Lung (tissue), 11 donors: ENCODE measurements at regions not wholly inside any gene's neighbourhood (a gene's known extent, or its start where the extent isn't known, plus 50 kb on each side); places are given as distances from the start of the nearest gene placed in this dataset.

ENCODE experiments used
- ATAC-seq: fragments of 200-7000 bp; cut with Tn5 transposase; one replicate; pipeline ENCODE4 v1.9.1; 2020; ENCODE audit warnings: moderate number of reproducible peaks; ENCODE audit not compliant: insufficient read depth, low FRiP score
- DNase-seq, 3 donors: peaks; one replicate each; pipeline ENCODE4 v3.0.0-alpha.2; 2013 to 2017
- H3K27ac ChIP-seq, 2 donors: one replicate each; pipeline ENCODE4 v1.5.1; 2013; ENCODE audit warnings: mild to moderate bottlenecking in 2 of 2, moderate library complexity in 2 of 2, control low read depth in 1 of 2, inconsistent platforms in 1 of 2, low read depth in 1 of 2, low read length in 1 of 2
- H3K27me3 ChIP-seq, 3 donors: one replicate each; pipeline ENCODE4 v1.5.1; 2013; ENCODE audit warnings: low read length in 2 of 3; ENCODE audit not compliant: control insufficient read depth in 3 of 3, insufficient read depth in 3 of 3
- H3K36me3 ChIP-seq, 4 donors: one replicate each; pipeline ENCODE4 v1.5.1; 2013; ENCODE audit warnings: low read length in 4 of 4, mild to moderate bottlenecking in 1 of 4, moderate library complexity in 1 of 4; ENCODE audit not compliant: control insufficient read depth in 4 of 4, insufficient read depth in 4 of 4
- H3K4me1 ChIP-seq, 5 donors: one replicate each; pipeline ENCODE4 v1.5.1; 2013; ENCODE audit warnings: low read length in 5 of 5, mild to moderate bottlenecking in 2 of 5, moderate library complexity in 1 of 5; ENCODE audit not compliant: control insufficient read depth in 5 of 5, insufficient read depth in 5 of 5
- H3K4me3 ChIP-seq: one replicate; pipeline ENCODE4 v1.5.1; 2013; ENCODE audit warnings: mild to moderate bottlenecking, control low read depth, moderate library complexity
- H3K9ac ChIP-seq, 2 donors: one replicate each; pipeline ENCODE4 v1.5.1; 2013; ENCODE audit warnings: low read length in 2 of 2, control low read depth in 1 of 2; ENCODE audit not compliant: insufficient read depth in 1 of 2
- H3K9me3 ChIP-seq, 4 donors: one replicate each; pipeline ENCODE4 v1.5.1; 2013; ENCODE audit warnings: low read length in 3 of 4, mild to moderate bottlenecking in 1 of 4, moderate library complexity in 1 of 4; ENCODE audit not compliant: control insufficient read depth in 4 of 4, insufficient read depth in 3 of 4
- WGBS, 2 donors: extraction: QIAGEN DNeasy Blood & Tissue Kit; methylation state at CpG; one replicate each; pipeline ENCODE4 v1.1.7; 2013; 5-methylcytosine and 5-hydroxymethylcytosine counted together
- TF ChIP-seq, protein P1 (sequence below): IDR thresholded peaks from 2 replicates; pipeline ENCODE4 v1.5.1; 2012; ENCODE audit warnings: mild to moderate bottlenecking; ENCODE audit errors: control extremely low read depth, extremely low read depth
- donor health status: control.
- donor health status: control.
- donor health status: Bipolar disorder and iron deficiency.
- donor health status: healthy.
- donor health status: DM: yes; HTN: yes; CAD: no.

DNA sequence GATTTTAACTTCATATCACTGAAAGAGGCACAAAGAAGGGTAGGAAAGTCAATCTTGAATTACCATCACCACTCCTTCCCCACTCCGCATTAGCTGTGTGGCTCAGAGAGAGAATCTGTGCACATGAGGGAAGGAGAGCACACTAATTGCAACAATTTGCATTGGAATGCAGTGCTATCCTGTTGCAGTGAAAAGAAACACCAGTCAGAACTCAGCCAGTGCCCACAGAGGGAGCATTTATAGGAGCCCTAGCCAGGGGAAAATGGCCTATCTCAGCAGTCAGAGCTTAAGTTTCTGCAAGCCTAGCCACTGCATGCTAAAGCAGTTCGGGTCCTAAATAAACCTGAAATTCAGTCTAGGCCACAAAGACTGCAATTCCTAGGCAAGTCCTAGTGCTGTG is 159.4 kb upstream of the AR start:
- peaks cover 0 to 11% (median 3%) of the 10 kb centered on the region in 4 donors for H3K9me3 ChIP-seq
- no peaks in the 10 kb centered on the region for H3K27me3 ChIP-seq
- no peak overlapping the region for H3K9ac ChIP-seq
- no peaks in the 10 kb centered on the region for H3K36me3 ChIP-seq
- no peak overlapping the region for H3K27ac ChIP-seq
- ATAC-seq (no peak), DNase-seq (no peak)
- no peaks in the 10 kb centered on the region for H3K4me1 ChIP-seq
- 77 to 85% methylated on average over 2 of the region's 2 CpGs for WGBS, 2 donors
- TF ChIP-seq, protein P1, sequence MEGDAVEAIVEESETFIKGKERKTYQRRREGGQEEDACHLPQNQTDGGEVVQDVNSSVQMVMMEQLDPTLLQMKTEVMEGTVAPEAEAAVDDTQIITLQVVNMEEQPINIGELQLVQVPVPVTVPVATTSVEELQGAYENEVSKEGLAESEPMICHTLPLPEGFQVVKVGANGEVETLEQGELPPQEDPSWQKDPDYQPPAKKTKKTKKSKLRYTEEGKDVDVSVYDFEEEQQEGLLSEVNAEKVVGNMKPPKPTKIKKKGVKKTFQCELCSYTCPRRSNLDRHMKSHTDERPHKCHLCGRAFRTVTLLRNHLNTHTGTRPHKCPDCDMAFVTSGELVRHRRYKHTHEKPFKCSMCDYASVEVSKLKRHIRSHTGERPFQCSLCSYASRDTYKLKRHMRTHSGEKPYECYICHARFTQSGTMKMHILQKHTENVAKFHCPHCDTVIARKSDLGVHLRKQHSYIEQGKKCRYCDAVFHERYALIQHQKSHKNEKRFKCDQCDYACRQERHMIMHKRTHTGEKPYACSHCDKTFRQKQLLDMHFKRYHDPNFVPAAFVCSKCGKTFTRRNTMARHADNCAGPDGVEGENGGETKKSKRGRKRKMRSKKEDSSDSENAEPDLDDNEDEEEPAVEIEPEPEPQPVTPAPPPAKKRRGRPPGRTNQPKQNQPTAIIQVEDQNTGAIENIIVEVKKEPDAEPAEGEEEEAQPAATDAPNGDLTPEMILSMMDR, result no peak
- no peak overlapping the region for H3K4me3 ChIP-seq

DNA sequence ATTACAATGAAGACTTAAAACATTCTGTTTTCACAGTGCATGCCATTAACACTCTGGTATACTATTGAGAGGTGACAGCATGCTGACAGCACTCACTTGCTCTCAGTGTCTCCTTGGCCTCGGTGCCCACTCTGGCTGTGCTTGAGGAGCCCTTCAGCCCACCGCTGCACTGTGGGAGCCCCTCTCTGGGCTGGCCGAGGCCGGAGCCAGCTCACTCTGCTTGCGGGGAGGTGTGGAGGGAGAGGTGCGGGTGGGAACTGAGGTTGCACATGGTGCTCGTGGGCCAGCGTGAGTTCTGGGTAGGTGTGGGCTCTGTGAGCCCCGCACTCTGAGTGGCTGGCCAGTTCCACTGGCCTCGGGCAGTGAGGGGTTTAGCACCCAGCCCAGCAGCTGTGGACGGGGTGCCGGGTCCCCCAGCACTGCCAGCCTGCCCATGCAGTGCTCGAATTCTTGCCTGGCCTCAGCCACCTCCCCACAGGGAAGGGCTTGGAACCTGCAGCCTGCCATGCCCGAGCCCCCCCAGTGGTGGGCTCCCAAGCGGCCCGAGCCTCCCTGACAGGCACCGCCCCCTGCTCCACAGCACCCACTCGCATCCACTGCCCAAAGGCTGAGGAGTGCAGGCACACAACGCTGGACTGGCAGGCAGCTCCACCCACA is 135.3 kb upstream of the AR start:
- H3K36me3 ChIP-seq, result no peaks in the 10 kb centered on the region
- no peaks in the 10 kb centered on the region for H3K4me1 ChIP-seq
- ATAC-seq (no peak), DNase-seq (no peak)
- H3K9me3 ChIP-seq, result peaks cover 0 to 11% (median 4%) of the 10 kb centered on the region in 4 donors
- no peak overlapping the region for H3K4me3 ChIP-seq
- H3K27ac ChIP-seq, result no peak overlapping the region
- 86 to 96% methylated on average over 13 to 19 of the region's 19 CpGs for WGBS, 2 donors
- no peak overlapping the region for H3K9ac ChIP-seq
- H3K27me3 ChIP-seq, result no peaks in the 10 kb centered on the region
- TF ChIP-seq, protein P1, result no peak

DNA sequence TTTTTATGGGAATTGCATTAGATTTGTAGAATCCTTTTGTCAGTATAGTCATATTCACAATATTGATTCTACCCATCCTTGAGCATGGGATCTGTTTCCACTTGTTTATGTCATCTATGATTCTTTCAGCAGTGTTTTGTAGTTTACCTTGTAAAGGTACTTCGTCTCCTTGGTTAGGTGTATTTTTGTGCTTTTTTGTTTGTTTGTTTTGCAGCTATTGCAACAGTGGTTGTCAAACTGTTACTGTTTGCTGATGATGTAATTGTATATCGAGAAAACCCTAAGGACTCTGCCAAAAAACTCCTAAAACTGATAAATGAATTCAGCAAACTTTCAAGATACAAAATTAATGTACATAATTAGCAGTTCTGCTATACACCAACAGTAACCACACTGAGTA is 127.9 kb upstream of the AR start:
- WGBS, 2 donors, result 73 to 97% methylated on average over 2 of the region's 2 CpGs
- no peak for DNase-seq

More for the DNA sequence above, 127.9 kb upstream of the AR start:
- no peak overlapping the region for H3K27ac ChIP-seq
- no peaks in the 10 kb centered on the region for H3K4me1 ChIP-seq
- H3K27me3 ChIP-seq, result no peaks in the 10 kb centered on the region
- H3K9ac ChIP-seq, result no peak overlapping the region
- no peaks in the 10 kb centered on the region for H3K36me3 ChIP-seq
- H3K4me3 ChIP-seq, result no peak overlapping the region
- no peak for ATAC-seq
- TF ChIP-seq, protein P1, result no peak
- no peaks in the 10 kb centered on the region for H3K9me3 ChIP-seq
